ENCODE measurements at regions not wholly inside any gene's neighbourhood (a gene's known extent, or its start where the extent isn't known, plus 50 kb on each side); places are given as distances from the start of the nearest gene placed in this dataset.

- no peak for TF ChIP-seq POLR2A (IDR thresholded peaks at IDR 0.05; ENCODE audit: low read depth, low read length)
- no peak for TF ChIP-seq SPI1 (IDR thresholded peaks at IDR 0.05; ENCODE audit: low read depth, low read length)
- no peak for TF ChIP-seq TAF1 (IDR thresholded peaks at IDR 0.05; ENCODE audit: low read depth, low read length)
- TF ChIP-seq POLR2AphosphoS5 (IDR thresholded peaks at IDR 0.05; ENCODE audit: low read depth, low read length), result no peak
Observed at GRCh38 chr3:159781867-159782266, 206.8 kb upstream of the IL12A start.
